ENCODE measurements at regions not wholly inside any gene's neighbourhood (a gene's known extent, or its start where the extent isn't known, plus 50 kb on each side); places are given as distances from the start of the nearest gene placed in this dataset.

DNA sequence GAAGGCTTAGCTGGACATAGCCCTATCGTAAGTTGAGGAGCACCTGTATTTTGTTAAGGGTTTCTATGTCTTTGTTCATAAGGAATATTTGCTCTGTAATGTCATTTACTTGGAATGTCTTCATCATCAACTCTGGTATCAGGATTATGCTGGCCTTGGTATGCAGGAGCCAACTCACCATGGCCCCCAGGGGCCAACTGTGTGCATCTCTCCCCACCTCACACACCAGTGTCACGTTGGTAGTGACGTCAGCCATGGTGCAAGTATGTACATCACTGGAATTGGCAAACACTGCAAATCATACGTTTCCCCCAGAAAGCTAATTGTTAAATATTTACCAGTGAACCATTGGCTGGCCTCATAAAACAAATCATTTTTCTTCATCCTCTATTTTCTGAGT is 70.8 kb downstream of the YTHDF1 start:
- DNase-seq (ENCODE audit: low spot score in 2 of 2) = no peak

DNA sequence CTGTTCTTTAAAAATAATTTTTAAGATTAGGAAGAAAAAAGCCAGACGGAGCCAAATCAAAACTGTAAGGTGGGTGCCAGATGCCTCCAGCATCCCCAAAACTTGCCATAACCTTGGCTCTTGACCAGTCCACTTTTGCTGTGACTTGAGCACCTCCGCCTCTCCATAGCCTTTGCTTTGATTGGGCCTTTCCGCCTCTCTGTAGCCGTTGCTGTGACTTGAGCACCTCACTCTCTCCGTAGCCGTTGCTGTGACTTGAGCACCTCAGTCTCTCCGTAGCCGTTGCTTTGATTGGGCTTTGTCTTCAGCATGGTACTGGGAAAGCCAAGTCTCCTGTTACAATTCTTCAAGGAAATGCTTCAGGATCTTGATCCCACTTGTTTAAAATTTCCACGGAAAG is 73.0 kb downstream of the YTHDF1 start:
- Histone ChIP-seq H3K27ac (no peak overlapping the region), H3K4me1 (no peaks in the 10 kb centered on the region), H3K27me3 (no peaks in the 10 kb centered on the region), H3K36me3 (no peaks in the 10 kb centered on the region), H3K9me3 (no peaks in the 10 kb centered on the region), H3K4me3 (no peak overlapping the region)
- TF ChIP-seq, protein P1, sequence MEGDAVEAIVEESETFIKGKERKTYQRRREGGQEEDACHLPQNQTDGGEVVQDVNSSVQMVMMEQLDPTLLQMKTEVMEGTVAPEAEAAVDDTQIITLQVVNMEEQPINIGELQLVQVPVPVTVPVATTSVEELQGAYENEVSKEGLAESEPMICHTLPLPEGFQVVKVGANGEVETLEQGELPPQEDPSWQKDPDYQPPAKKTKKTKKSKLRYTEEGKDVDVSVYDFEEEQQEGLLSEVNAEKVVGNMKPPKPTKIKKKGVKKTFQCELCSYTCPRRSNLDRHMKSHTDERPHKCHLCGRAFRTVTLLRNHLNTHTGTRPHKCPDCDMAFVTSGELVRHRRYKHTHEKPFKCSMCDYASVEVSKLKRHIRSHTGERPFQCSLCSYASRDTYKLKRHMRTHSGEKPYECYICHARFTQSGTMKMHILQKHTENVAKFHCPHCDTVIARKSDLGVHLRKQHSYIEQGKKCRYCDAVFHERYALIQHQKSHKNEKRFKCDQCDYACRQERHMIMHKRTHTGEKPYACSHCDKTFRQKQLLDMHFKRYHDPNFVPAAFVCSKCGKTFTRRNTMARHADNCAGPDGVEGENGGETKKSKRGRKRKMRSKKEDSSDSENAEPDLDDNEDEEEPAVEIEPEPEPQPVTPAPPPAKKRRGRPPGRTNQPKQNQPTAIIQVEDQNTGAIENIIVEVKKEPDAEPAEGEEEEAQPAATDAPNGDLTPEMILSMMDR (IDR thresholded peaks at IDR 0.05) = no peak
- no peak for DNase-seq (ENCODE audit: low spot score in 2 of 2)
- intact Hi-C loops (cut with DNase I) = no loop called here

More for the DNA sequence above, 70.8 kb downstream of the YTHDF1 start:
- no peaks in the 10 kb centered on the region for H3K9me3 ChIP-seq
- TF ChIP-seq, protein P1 (IDR thresholded peaks at IDR 0.05) = no peak
- no peaks in the 10 kb centered on the region for H3K27me3 ChIP-seq
- no peak overlapping the region for H3K27ac ChIP-seq
- no peaks in the 10 kb centered on the region for H3K4me1 ChIP-seq
- H3K4me3 ChIP-seq = no peak overlapping the region
- no peaks in the 10 kb centered on the region for H3K36me3 ChIP-seq
- intact Hi-C loops (cut with DNase I) = no loop called here

DNA sequence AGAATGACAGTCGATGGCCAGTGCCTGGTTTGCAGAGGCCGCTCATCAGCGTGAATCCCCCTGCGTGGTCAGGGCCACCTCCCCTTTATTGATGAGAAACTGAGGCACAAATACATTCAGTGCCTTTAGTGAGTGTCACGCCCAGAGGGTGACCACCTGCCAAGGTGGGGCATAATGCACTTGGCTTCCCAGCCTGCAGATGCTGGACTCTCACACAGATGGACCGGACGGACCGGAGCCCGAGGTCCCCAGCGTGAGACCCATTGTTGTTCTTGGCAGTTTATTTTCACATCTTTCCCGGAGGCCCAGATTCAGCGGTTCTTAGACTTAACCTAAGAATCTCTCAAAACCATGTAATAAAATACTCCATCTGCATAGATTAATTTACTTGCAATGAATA is 74.4 kb downstream of the YTHDF1 start:
- intact Hi-C loops (cut with DNase I) = no loop called here

DNA sequence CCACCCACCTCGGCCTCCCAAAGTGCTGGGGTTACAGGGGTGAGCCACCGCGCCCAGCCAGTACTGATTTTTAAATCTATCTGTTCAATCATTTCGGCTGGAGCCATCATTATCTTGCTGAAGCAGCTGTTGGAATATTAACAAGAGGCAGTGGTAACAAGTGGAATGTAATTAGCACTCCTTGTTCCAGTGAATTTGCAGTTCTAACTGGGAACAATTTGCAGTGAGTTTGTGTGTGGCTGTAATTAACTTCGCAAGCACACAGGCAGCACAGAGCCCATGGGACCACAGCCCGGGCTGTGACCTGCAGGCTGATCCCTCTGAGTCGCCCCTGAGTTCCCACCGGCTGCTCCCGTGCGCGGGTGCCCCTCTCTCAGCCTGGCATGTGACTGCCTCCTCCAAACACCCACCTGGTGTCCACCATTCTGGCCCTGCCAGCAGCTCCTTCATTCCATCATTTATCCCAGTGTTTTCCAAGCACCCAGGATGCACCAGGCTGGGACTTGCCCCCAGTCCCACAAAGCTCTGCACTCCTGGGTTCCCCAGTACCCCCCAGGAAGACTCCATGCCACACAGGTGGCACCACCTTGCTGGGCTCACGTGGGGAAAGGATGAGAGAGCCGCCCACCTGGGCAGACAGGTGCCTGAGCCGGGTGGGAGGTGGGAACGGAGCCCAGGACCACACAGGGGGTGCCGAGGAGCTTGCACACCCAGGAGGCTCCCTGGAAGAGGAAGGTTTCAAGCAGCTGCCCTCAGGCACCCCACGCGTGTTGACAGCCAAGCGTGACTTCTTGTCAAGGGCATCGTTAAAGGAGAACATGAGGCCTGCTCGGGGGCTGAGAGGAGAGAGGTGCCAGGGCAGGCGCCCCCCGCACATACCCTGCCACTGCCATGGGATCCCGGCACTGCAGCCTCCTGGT is 75.2 kb downstream of the YTHDF1 start:
- TF ChIP-seq, protein P1 (IDR thresholded peaks at IDR 0.05) = no peak
- H3K9me3 ChIP-seq = no peaks in the 10 kb centered on the region
- no peak overlapping the region for H3K27ac ChIP-seq
- no peaks in the 10 kb centered on the region for H3K36me3 ChIP-seq
- no peaks in the 10 kb centered on the region for H3K27me3 ChIP-seq
- no peak for DNase-seq (ENCODE audit: low spot score in 2 of 2)
- no peaks in the 10 kb centered on the region for H3K4me1 ChIP-seq
- intact Hi-C loops (cut with DNase I) = no loop called here
- no peak overlapping the region for H3K4me3 ChIP-seq

More for the DNA sequence above, 74.4 kb downstream of the YTHDF1 start:
- Histone ChIP-seq H3K27me3 (no peaks in the 10 kb centered on the region), H3K27ac (no peak overlapping the region), H3K9me3 (no peaks in the 10 kb centered on the region), H3K4me3 (no peak overlapping the region), H3K36me3 (no peaks in the 10 kb centered on the region), H3K4me1 (no peaks in the 10 kb centered on the region)
- TF ChIP-seq, protein P1 (IDR thresholded peaks at IDR 0.05) = no peak
- DNase-seq (ENCODE audit: low spot score in 2 of 2) = no peak

DNA sequence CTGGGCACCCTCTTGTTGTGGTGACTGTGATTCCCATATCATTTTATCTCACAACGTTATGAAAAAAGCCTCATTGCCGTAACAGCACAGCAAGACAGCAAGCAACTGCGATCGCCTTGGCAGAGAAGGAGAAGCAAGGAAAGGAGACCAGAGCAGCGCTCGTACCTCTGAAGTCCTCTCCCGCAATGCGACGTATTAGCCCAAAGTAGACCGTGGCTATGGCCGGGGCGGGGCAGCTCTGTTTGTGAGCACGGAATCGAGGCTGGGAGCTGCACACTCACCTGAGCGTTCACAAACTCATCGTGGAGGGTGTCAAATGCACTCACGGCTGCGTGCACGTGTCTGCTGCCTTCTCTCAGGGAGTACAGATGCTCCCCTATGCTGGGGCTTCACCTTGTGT is 76.1 kb downstream of the YTHDF1 start:
- no peak for DNase-seq (ENCODE audit: low spot score in 2 of 2)
- H3K27me3 ChIP-seq = no peaks in the 10 kb centered on the region

More for the DNA sequence above, 76.1 kb downstream of the YTHDF1 start:
- TF ChIP-seq, protein P1 (IDR thresholded peaks at IDR 0.05) = no peak
- no peaks in the 10 kb centered on the region for H3K36me3 ChIP-seq
- H3K9me3 ChIP-seq = no peaks in the 10 kb centered on the region
- H3K4me3 ChIP-seq = no peak overlapping the region
- intact Hi-C loops (cut with DNase I) = no loop called here
- H3K27ac ChIP-seq = no peak overlapping the region
- no peaks in the 10 kb centered on the region for H3K4me1 ChIP-seq
